ENCODE measurements at regions not wholly inside any gene's neighbourhood (a gene's known extent, or its start where the extent isn't known, plus 50 kb on each side); places are given as distances from the start of the nearest gene placed in this dataset.

- TF ChIP-seq, protein P1, sequence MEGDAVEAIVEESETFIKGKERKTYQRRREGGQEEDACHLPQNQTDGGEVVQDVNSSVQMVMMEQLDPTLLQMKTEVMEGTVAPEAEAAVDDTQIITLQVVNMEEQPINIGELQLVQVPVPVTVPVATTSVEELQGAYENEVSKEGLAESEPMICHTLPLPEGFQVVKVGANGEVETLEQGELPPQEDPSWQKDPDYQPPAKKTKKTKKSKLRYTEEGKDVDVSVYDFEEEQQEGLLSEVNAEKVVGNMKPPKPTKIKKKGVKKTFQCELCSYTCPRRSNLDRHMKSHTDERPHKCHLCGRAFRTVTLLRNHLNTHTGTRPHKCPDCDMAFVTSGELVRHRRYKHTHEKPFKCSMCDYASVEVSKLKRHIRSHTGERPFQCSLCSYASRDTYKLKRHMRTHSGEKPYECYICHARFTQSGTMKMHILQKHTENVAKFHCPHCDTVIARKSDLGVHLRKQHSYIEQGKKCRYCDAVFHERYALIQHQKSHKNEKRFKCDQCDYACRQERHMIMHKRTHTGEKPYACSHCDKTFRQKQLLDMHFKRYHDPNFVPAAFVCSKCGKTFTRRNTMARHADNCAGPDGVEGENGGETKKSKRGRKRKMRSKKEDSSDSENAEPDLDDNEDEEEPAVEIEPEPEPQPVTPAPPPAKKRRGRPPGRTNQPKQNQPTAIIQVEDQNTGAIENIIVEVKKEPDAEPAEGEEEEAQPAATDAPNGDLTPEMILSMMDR (IDR thresholded peaks at IDR 0.05; ENCODE audit: borderline replicate concordance, extremely low read depth, low read length, poor library complexity, severe bottlenecking): no peak
- no peak for TF ChIP-seq EZH2 (IDR thresholded peaks at IDR 0.05; ENCODE audit: borderline replicate concordance, low read depth, low read length, severe bottlenecking)
These were observed 571.3 kb downstream of the GABRG2 start for GRCh38 chr5:162638849-162639248.

All from DND-41 (cell line).